HepG2 (cell line): ENCODE measurements at regions not wholly inside any gene's neighbourhood (a gene's known extent, or its start where the extent isn't known, plus 50 kb on each side); places are given as distances from the start of the nearest gene placed in this dataset.
A peak's percentile ranks its signal among the peaks of the same experiment; 100 is the strongest.

Experiments used
- ARID4A ChIP-seq: sonication (generic); formaldehyde crosslinking; IDR thresholded peaks from 2 replicates; pipeline ENCODE4 v1.5.0; 2020; ENCODE audit warnings: mild to moderate bottlenecking, missing genetic modification reagents, borderline replicate concordance
- ASH2L ChIP-seq: fragments of 300-600, 200-600 bp; sonication (generic); IDR thresholded peaks from 2 replicates; pipeline ENCODE4 v1.7.0; 2017; ENCODE audit warnings: low read depth, mild to moderate bottlenecking, moderate library complexity, mixed read lengths, low read length; ENCODE audit not compliant: insufficient read length
- E2F5 ChIP-seq: sonication (generic); formaldehyde crosslinking; conservative IDR thresholded peaks from 2 replicates; pipeline ENCODE4 v1.4.0; 2020; ENCODE audit warnings: missing genetic modification reagents
- FOXA3 ChIP-seq: IDR thresholded peaks from 2 replicates; pipeline ENCODE4 v1.6.1; 2016; ENCODE audit warnings: missing genetic modification reagents, missing compliant biosample characterization
- HHEX ChIP-seq: IDR thresholded peaks from 2 replicates; pipeline ENCODE4 v1.6.1; 2016; ENCODE audit warnings: control low read depth
- IRF2 ChIP-seq: IDR thresholded peaks from 2 replicates; pipeline ENCODE4 v1.6.1; 2018; ENCODE audit warnings: missing genetic modification reagents, missing compliant biosample characterization
- MXD4 ChIP-seq: IDR thresholded peaks from 2 replicates; pipeline ENCODE4 v1.6.1; 2016; ENCODE audit warnings: mild to moderate bottlenecking, missing biosample characterization, missing genetic modification reagents
- NBN ChIP-seq: fragments of 450-650 bp; conservative IDR thresholded peaks from 2 replicates; pipeline ENCODE4 v1.6.1; 2017
- NR2F1 ChIP-seq, 2 experiments: fragments of 450-650 bp in 1 of 2; formaldehyde crosslinking in 1 of 2; IDR thresholded peaks; 2 replicates each; pipeline versions ENCODE4 v1.5.0 to v1.6.1; 2016 to 2020; ENCODE audit warnings: mild to moderate bottlenecking in 1 of 2, missing compliant biosample characterization in 1 of 2, missing genetic modification reagents in 1 of 2, moderate library complexity in 1 of 2
- POGK ChIP-seq: sonication (generic); formaldehyde crosslinking; conservative IDR thresholded peaks from 2 replicates; pipeline ENCODE4 v1.8.0; 2022; ENCODE audit warnings: mild to moderate bottlenecking, moderate library complexity, missing genetic modification reagents
- SAP130 ChIP-seq: IDR thresholded peaks from 2 replicates; pipeline ENCODE4 v1.6.1; 2016; ENCODE audit warnings: low read depth
- SIX4 ChIP-seq: sonication (generic); formaldehyde crosslinking; IDR thresholded peaks from 2 replicates; pipeline ENCODE4 v1.4.0; 2020; ENCODE audit warnings: missing genetic modification reagents
- TBX3 ChIP-seq: fragments of 450-650 bp; IDR thresholded peaks from 2 replicates; pipeline ENCODE4 v1.6.1; 2017; ENCODE audit warnings: antibody characterized with exemption, mild to moderate bottlenecking, inconsistent platforms, borderline replicate concordance
- ZFP90 ChIP-seq: sonication (generic); formaldehyde crosslinking; IDR thresholded peaks from 2 replicates; pipeline ENCODE4 v1.8.0; 2022; ENCODE audit warnings: missing genetic modification reagents, mild to moderate bottlenecking, inconsistent platforms, borderline replicate concordance
- ZNF224 ChIP-seq: sonication (generic); formaldehyde crosslinking; IDR thresholded peaks from 2 replicates; pipeline ENCODE4 v1.5.0; 2020; ENCODE audit warnings: mild to moderate bottlenecking, missing genetic modification reagents
- ZNF280D ChIP-seq: sonication (generic); formaldehyde crosslinking; IDR thresholded peaks from 2 replicates; pipeline ENCODE4 v1.5.1; 2020; ENCODE audit warnings: mild to moderate bottlenecking, missing genetic modification reagents
- ZNF317 ChIP-seq: sonication (generic); formaldehyde crosslinking; IDR thresholded peaks from 2 replicates; pipeline ENCODE4 v1.5.0; 2020; ENCODE audit warnings: mild to moderate bottlenecking, missing genetic modification reagents
- ZNF337 ChIP-seq: sonication (generic); formaldehyde crosslinking; IDR thresholded peaks from 2 replicates; pipeline ENCODE4 v1.5.1; 2020; ENCODE audit warnings: missing genetic modification reagents, low read depth, mild to moderate bottlenecking, borderline replicate concordance
- ZNF33B ChIP-seq: sonication (generic); formaldehyde crosslinking; IDR thresholded peaks from 2 replicates; pipeline ENCODE4 v1.5.1; 2020; ENCODE audit warnings: mild to moderate bottlenecking, missing genetic modification reagents
- ZNF343 ChIP-seq: sonication (generic); formaldehyde crosslinking; IDR thresholded peaks from 2 replicates; pipeline ENCODE4 v1.4.0; 2020; ENCODE audit warnings: mild to moderate bottlenecking, missing genetic modification reagents
- ZNF414 ChIP-seq: sonication (generic); formaldehyde crosslinking; IDR thresholded peaks from 2 replicates; pipeline ENCODE4 v1.5.0; 2020; ENCODE audit warnings: missing genetic modification reagents
- ZNF549 ChIP-seq: sonication (generic); formaldehyde crosslinking; IDR thresholded peaks from 2 replicates; pipeline ENCODE4 v1.5.0; 2020; ENCODE audit warnings: missing genetic modification reagents

- TF ChIP-seq POGK: no peak
- TF ChIP-seq ZNF33B (CRISPR knock-in tag): no peak
- TF ChIP-seq ZNF280D (CRISPR knock-in tag): no peak
- no peak for TF ChIP-seq ZFP90 (CRISPR knock-in tag)
- TF ChIP-seq ZNF224 (CRISPR knock-in tag): no peak
- no peak for TF ChIP-seq ZNF343 (CRISPR knock-in tag)
- TF ChIP-seq ZNF549: no peak
- TF ChIP-seq ZNF317 (CRISPR knock-in tag): peak; percentile 82; the same call in 1 of the 2 replicates
- no peak for TF ChIP-seq NBN
- no peak for TF ChIP-seq TBX3
- 0 out of 2 replicates have a peak, but pooled peaks have one; percentile 22 for TF ChIP-seq IRF2 (CRISPR knock-in tag)
- TF ChIP-seq E2F5 (CRISPR knock-in tag): no peak
- TF ChIP-seq ZNF337 (CRISPR knock-in tag): no peak
- peak; percentile 60 for TF ChIP-seq SAP130 (CRISPR knock-in tag)
- TF ChIP-seq NR2F1 (CRISPR knock-in tag; IDR thresholded peaks at IDR 0.05): peak; percentile 50 to 63; a peak in 3 of 4 replicates
- no peak for TF ChIP-seq ZNF414 (CRISPR knock-in tag)
- no peak for TF ChIP-seq ASH2L
- TF ChIP-seq MXD4: no peak
- TF ChIP-seq SIX4 (CRISPR knock-in tag): no peak
- TF ChIP-seq ARID4A (CRISPR knock-in tag): no peak
- TF ChIP-seq HHEX (CRISPR knock-in tag): no peak
- peak; percentile 84 for TF ChIP-seq FOXA3 (CRISPR knock-in tag)
These were observed 138.9 kb upstream of the PHYHIPL start (continued) for GRCh38 chr10:59037506-59037905.
